ENCODE measurements at regions not wholly inside any gene's neighbourhood (a gene's known extent, or its start where the extent isn't known, plus 50 kb on each side); places are given as distances from the start of the nearest gene placed in this dataset.
"Not testable (repeated sequence)": the region's sequence is repeated elsewhere in the genome, so short reads cannot be mapped to it uniquely, and the experiment has no call there.

DNA sequence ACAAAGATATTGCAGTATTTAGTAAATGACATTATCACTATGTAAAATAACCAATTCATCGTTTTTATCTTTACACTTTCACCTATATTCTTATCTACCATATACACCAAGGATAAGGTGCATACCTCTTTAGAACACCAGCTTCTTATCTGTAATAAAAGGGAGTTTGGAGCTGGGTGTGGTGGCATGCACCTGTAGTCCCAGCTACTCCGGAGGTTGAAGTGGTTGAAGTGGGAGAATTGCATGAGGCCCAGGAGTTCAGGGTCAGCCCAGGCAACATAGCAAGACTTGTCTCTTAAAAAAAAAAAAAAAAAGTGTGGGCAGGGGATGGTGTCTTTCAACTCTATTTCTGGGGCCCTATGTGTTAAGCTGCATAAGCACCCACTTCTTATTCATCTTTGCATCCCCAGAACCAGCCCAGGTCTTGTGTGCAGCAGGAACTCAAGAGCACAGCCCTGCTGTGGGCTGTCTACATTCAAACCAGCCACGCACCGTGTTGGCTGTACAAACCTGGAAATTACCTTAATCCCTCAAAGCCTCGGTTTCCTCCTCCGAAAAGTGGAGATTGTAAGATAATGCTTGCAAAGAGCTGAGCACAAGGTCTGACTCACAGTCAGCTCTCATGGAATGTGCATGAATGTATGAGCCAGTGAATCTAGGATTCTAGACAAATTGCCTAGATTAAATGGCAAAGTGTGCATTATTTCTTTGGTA is 256.6 kb upstream of the FOXN3 start:
- no peak for DNase-seq (ENCODE audit: low read depth)

DNA sequence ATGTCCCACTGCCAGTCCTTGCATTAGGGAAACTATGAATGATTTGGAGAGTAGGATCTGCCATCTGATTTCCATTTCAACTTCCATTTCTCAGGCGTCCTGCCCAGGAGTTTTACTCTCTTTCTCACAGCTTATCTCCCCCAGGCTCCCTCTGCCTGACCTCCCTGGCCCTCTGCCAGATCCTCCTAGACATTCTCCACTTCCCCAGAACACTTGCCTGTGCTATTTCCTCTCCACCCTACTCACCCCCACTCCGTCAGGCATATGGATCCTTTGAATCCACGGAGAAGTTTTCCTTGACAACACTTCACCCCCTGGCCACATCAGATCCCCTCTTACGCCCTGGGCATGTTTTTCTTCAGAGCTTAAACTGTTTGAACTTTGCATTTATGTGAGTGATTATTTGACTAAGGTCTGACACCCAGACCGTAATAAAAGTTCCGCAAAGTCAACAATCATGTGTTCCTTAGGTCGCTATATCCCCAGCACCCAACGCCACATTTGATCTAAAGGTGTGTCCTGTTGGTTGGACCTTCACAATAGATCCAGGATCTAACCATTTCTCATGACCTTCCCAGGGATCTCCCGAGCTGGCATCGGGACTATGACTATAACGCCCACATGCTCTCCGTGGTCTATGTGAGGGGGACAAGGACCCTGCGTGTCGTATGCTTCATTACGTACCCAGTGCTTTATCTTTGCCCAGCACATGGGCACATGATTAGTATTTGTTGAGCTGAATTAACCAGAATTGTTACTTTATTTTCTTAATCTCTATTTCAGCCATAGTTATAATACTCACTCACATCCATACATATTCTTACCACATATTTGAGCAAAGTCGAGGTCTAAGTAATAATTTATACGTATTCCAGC is 255.8 kb upstream of the FOXN3 start:
- DNase-seq (ENCODE audit: low read depth), result no peak
- TF ChIP-seq, protein P1, sequence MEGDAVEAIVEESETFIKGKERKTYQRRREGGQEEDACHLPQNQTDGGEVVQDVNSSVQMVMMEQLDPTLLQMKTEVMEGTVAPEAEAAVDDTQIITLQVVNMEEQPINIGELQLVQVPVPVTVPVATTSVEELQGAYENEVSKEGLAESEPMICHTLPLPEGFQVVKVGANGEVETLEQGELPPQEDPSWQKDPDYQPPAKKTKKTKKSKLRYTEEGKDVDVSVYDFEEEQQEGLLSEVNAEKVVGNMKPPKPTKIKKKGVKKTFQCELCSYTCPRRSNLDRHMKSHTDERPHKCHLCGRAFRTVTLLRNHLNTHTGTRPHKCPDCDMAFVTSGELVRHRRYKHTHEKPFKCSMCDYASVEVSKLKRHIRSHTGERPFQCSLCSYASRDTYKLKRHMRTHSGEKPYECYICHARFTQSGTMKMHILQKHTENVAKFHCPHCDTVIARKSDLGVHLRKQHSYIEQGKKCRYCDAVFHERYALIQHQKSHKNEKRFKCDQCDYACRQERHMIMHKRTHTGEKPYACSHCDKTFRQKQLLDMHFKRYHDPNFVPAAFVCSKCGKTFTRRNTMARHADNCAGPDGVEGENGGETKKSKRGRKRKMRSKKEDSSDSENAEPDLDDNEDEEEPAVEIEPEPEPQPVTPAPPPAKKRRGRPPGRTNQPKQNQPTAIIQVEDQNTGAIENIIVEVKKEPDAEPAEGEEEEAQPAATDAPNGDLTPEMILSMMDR (IDR thresholded peaks at IDR 0.05; ENCODE audit: low read depth, low read length), result no peak
- TF ChIP-seq MYC (IDR thresholded peaks at IDR 0.05; ENCODE audit: low read depth, low read length) (no peak), POLR2A (IDR thresholded peaks at IDR 0.05; ENCODE audit: extremely low read depth, insufficient read length) (no peak)
- TF ChIP-seq, protein P2, sequence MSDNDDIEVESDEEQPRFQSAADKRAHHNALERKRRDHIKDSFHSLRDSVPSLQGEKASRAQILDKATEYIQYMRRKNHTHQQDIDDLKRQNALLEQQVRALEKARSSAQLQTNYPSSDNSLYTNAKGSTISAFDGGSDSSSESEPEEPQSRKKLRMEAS (IDR thresholded peaks at IDR 0.05; ENCODE audit: low read depth, low read length), result no peak
- H3K4me3 ChIP-seq (ENCODE audit: low read depth, low read length), result no peak overlapping the region

More for the DNA sequence above, 256.6 kb upstream of the FOXN3 start:
- no peak for TF ChIP-seq MYC (IDR thresholded peaks at IDR 0.05; ENCODE audit: low read depth, low read length)
- no peak overlapping the region for H3K4me3 ChIP-seq (ENCODE audit: low read depth, low read length)

DNA sequence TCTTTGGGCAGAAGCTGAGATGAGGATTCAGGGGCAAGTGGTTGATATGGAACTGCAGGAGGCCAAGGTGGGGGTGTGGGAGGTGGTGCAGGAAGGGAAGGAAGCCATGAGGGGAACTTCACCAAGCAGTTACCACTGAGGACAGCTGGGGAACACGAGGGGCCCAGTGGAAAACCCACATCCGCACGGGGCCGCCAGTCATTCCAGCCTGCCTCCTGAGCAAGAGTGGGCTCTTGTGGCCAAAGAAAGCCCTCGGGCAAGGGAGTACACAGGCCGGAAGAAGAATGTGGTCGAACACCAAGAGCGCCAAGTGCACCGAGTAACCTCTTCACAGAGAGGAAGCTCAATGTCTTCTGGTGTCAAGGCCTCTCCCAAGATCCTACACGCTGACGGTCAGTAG is 252.2 kb upstream of the FOXN3 start:
- TF ChIP-seq, protein P1 (IDR thresholded peaks at IDR 0.05; ENCODE audit: low read depth, low read length), result no peak
- no peak for TF ChIP-seq MYC (IDR thresholded peaks at IDR 0.05; ENCODE audit: low read depth, low read length)
- TF ChIP-seq, protein P2 (IDR thresholded peaks at IDR 0.05; ENCODE audit: low read depth, low read length), result no peak
- no peak for TF ChIP-seq POLR2A (IDR thresholded peaks at IDR 0.05; ENCODE audit: extremely low read depth, insufficient read length)
- no peak overlapping the region for H3K4me3 ChIP-seq (ENCODE audit: low read depth, low read length)
- DNase-seq (ENCODE audit: low read depth), result peak; percentile 48

DNA sequence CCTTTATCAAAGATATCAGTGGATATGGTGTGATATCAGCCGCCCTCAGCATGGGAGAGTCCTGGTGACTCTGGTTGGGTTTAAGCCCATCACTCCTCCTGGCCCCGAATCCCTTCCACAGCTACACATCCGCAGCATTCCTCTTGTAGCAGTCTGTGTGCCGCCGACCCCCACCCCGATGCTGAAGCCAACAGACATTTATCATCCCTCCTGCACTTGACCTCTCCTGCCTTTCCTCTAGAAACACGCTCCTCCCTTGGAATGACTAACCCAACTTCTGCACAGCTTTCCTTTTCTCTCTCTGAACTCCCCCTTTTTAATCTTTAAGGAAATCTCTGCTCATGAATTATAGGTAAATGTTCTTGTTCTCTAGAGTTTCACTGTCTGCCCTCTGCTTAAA is 250.9 kb upstream of the FOXN3 start:
- no peak overlapping the region for H3K4me3 ChIP-seq (ENCODE audit: low read depth, low read length)
- DNase-seq (ENCODE audit: low read depth), result no peak
- TF ChIP-seq, protein P1 (IDR thresholded peaks at IDR 0.05; ENCODE audit: low read depth, low read length), result no peak
- TF ChIP-seq MYC (IDR thresholded peaks at IDR 0.05; ENCODE audit: low read depth, low read length) (no peak), POLR2A (IDR thresholded peaks at IDR 0.05; ENCODE audit: extremely low read depth, insufficient read length) (no peak)
- TF ChIP-seq, protein P2 (IDR thresholded peaks at IDR 0.05; ENCODE audit: low read depth, low read length), result no peak

DNA sequence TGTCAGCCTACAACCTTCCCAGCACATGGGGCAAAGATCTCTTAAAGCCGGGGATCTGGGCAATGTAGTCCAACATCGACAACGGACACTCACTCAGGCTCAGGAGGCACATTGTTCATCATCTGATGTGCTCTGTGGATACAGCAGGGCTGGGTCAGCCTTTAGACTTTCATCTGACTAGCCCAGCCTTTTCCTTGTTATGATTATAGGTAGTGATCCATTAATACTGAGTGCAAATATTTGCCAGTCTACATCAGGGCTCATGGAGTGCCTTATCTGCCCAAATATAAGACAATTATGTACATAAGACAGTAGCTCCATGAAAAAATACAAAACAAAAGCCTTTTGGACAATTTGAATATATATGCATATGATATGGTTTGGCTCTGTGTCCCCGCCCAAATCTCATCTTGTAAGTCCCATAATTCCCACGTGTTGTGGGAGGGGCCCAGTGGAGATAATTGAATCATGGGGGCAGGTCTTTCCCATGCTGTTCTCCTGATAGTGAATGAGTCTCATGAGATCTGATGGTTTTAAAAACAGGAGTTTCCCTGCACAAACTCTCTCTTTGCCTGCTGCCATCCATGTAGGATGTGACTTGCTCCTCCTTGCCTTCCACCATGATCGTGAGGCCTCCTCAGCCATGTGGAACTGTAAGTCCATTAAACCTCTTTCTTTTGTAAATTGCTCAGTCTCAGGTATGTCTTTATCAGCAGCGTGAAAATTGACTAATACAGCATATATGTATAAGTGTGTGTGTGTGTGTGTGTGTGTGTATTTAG is 248.5 kb upstream of the FOXN3 start:
- H3K4me3 ChIP-seq (ENCODE audit: low read depth, low read length); DNase-seq (ENCODE audit: low read depth): not testable (repeated sequence)

DNA sequence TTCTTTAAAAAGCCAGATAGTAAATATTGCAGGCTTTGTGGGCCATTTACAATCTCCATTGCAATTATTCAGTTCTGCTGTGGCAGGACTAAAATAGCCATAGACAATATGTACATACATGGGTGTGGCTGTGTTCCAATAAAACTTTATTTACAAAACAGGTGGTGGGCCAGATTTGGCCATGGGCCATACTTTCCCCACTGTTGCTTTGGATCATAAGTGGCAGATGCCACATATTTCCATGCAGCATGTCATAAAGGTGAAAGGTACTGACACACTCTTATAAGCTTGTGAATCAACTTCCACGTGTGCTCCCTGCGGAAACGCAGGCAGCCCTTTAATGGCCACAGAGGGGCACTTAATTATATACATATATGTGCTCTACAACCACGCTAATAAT is 244.4 kb upstream of the FOXN3 start:
- H3K4me3 ChIP-seq (ENCODE audit: low read depth, low read length), result no peak overlapping the region
- no peak for DNase-seq (ENCODE audit: low read depth)
- TF ChIP-seq, protein P2 (IDR thresholded peaks at IDR 0.05; ENCODE audit: low read depth, low read length), result no peak
- TF ChIP-seq, protein P1 (IDR thresholded peaks at IDR 0.05; ENCODE audit: low read depth, low read length), result no peak
- TF ChIP-seq POLR2A (IDR thresholded peaks at IDR 0.05; ENCODE audit: extremely low read depth, insufficient read length) (no peak), MYC (IDR thresholded peaks at IDR 0.05; ENCODE audit: low read depth, low read length) (no peak)

DNA sequence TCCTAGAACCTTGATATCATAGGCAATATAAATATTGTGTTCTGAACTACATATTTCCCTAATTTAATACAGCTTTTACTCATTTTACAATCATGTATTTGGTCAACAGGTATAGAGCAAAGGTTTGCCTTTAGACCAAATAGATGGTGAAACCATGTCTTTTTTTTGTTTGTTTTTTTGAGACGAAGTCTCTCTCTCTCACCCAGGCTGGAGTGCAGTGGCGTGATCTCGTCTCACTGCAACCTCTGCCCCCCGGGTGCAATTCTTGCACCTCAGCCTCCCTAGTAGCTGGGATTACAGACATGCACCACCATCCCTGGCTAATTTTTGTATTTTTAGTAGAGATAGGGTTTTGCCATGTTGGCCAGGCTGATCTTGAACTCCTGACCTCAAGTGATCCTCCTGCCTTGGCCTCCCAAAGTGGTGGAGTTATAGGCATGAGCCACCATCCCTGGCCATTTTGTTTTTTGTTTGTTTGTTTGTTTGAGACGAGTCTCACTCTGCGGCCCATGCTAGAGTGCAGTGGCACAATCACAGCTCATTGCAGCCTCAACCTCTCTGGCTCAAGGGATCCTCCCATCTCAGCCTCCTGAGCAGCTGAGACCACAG is 243.7 kb upstream of the FOXN3 start:
- not testable (repeated sequence) for DNase-seq (ENCODE audit: low read depth)

More for the DNA sequence above, 243.7 kb upstream of the FOXN3 start:
- H3K4me3 ChIP-seq (ENCODE audit: low read depth, low read length), result not testable (repeated sequence)

All from NB4 (cell line).